Right lobe of liver (tissue), 6 donors: ENCODE measurements at regions not wholly inside any gene's neighbourhood (a gene's known extent, or its start where the extent isn't known, plus 50 kb on each side); places are given as distances from the start of the nearest gene placed in this dataset.

Experiments
- ATAC-seq, 4 donors: fragments of 200-7000 bp; cut with Tn5 transposase; one replicate each; pipeline ENCODE4 v1.9.1; 2020; ENCODE audit warnings: mild to moderate bottlenecking in 4 of 4, moderate library complexity in 4 of 4
- DNase-seq, 3 donors: peaks; one replicate each; pipeline ENCODE4 v3.0.0-alpha.2; 2020
- H3K27ac ChIP-seq, 3 donors: fragments of 200-600 bp; one replicate each; pipeline ENCODE4 v1.8.0; 2022
- H3K27me3 ChIP-seq, 2 donors: fragments of 200-600 bp; one replicate each; pipeline ENCODE4 v1.8.0; 2022
- H3K36me3 ChIP-seq, 4 donors: fragments of 200-600 bp; sonication (generic) in 1 of 4; one replicate each; pipeline versions ENCODE4 v1.5.1 to v1.8.0; 2017 to 2022; ENCODE audit warnings: control low read depth in 1 of 4
- H3K4me1 ChIP-seq, 4 donors: fragments of 200-600 bp; sonication (generic) in 1 of 4; one replicate each; pipeline versions ENCODE4 v1.5.1 to v1.8.0; 2017 to 2022; ENCODE audit warnings: control low read depth in 1 of 4
- H3K4me3 ChIP-seq, 3 donors: fragments of 200-600 bp; one replicate each; pipeline ENCODE4 v1.8.0; 2022
- H3K9me3 ChIP-seq, 4 donors: fragments of 200-600 bp; sonication (generic) in 1 of 4; one replicate each; pipeline versions ENCODE4 v1.5.1 to v1.8.0; 2017 to 2022; ENCODE audit warnings: control low read depth in 1 of 4
- CTCF ChIP-seq, 4 donors: fragments of 200-600 bp in 3 of 4; fragments of 450-650 bp in 1 of 4; IDR thresholded peaks; one replicate each; pipeline versions ENCODE4 v1.5.1 to v1.8.0; 2016 to 2022; ENCODE audit warnings: antibody characterized with exemption in 4 of 4, mild to moderate bottlenecking in 2 of 4
- POLR2A ChIP-seq: fragments of 450-650 bp; IDR thresholded peaks from one replicate; pipeline ENCODE4 v1.6.1; 2017; ENCODE audit warnings: antibody characterized with exemption, mild to moderate bottlenecking
- WGBS: methylation state at CpG from one replicate; pipeline ENCODE4 v1.1.6; 2018; ENCODE audit warnings: low coverage, low lambda C conversion rate; ENCODE audit not compliant: insufficient coverage; ENCODE audit errors: missing lambda C conversion rate; 5-methylcytosine and 5-hydroxymethylcytosine counted together
- intact Hi-C, 2 donors: fragments of 100-400 bp; cut with DNase I; formaldehyde crosslinking; loops; one replicate each; pipeline versions ENCODE4 v1.11.2 to v1.14.1; 2022
- donor health status: DM: no; HTN: yes; CAD: no.
- donor health status: DM: no; HTN: no; CAD: no.
- donor health status: DM: no; HTN: no; CAD: no.
- donor health status: DM: no; HTN: yes; CAD: no.
- donor health status: DM: no; HTN: yes; CAD: no.

DNA sequence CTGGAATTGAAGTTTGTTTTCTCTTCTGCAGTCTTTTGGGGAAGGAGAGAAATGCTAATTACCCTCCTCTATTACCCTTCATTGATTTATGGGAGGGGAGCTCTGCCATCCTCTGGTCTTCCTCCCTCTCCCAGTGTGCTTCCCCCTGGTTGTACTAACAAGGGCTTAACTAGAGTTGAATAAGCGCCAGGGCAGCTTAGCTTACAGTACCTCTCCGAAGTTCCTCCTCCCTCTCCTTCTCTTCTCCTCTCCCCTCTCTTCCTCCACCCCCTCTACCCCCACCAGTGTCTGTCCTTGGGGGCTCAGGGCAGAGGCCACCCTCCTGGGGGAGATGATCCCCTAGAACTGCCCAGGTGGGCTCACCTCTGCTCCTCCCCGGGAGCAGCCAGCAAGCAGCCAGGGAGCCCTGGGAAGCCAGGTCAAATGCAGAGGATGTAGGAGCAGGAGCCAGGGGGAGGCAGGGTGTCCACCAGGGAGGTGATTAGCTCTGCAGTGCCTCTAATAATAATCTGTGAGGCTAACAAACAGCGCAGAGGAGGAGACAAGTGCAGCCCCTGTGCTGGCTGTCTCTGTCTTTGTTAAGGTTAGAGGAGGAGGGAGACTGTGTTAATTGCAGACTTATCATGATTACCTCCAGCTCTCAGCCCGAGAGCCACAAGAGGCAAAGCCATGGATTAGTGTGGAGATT is 191.6 kb upstream of the CADM1 start:
- 59% methylated on average over 4 of the region's 5 CpGs for WGBS
- no peak overlapping the region for H3K4me3 ChIP-seq
- no peaks in the 10 kb centered on the region for H3K27me3 ChIP-seq
- intact Hi-C loops = no loop called here
- DNase-seq = no peak
- H3K27ac ChIP-seq = no peak overlapping the region
- H3K4me1 ChIP-seq = no peaks in the 10 kb centered on the region
- no peaks in the 10 kb centered on the region for H3K9me3 ChIP-seq
- ATAC-seq = no peak
- TF ChIP-seq POLR2A (no peak), CTCF (IDR thresholded peaks at IDR 0.05) (no peak)
- no peaks in the 10 kb centered on the region for H3K36me3 ChIP-seq

DNA sequence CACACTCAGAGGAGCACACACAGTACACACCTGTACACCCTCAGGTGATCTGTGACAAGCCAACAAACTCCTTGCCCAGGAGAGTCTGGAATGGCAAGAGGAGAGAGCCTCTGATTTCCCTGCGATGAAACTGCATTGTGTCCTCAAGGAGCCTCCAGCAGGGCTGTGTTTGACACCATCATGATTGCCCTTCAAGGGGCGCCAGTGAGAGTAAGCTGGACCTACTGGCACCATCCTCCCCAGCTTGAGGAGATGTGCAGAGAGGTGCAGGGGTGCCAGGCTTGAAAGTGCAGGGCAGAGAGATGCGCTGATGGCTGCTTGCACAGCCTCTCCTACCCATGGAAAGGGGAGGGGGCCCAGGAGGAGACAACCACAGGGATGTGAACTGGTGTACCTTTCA is 188.8 kb upstream of the CADM1 start:
- DNase-seq (no peak), ATAC-seq (no peak)
- Histone ChIP-seq H3K4me1 (no peaks in the 10 kb centered on the region), H3K4me3 (no peak overlapping the region), H3K27ac (no peak overlapping the region), H3K27me3 (no peaks in the 10 kb centered on the region), H3K9me3 (no peaks in the 10 kb centered on the region), H3K36me3 (no peaks in the 10 kb centered on the region)
- TF ChIP-seq CTCF (IDR thresholded peaks at IDR 0.05) = no peak
- TF ChIP-seq POLR2A = no peak
- intact Hi-C loops = no loop called here
- 20% methylated on average over 1 of the region's 3 CpGs for WGBS

- DNase-seq = no peak
- Histone ChIP-seq H3K27ac (no peak overlapping the region), H3K36me3 (no peaks in the 10 kb centered on the region), H3K9me3 (no peaks in the 10 kb centered on the region), H3K4me1 (no peaks in the 10 kb centered on the region), H3K4me3 (no peak overlapping the region), H3K27me3 (no peaks in the 10 kb centered on the region)
- TF ChIP-seq CTCF (IDR thresholded peaks at IDR 0.05) (no peak), POLR2A (no peak)
- WGBS = 60% methylated on average over 3 of the region's 3 CpGs
- ATAC-seq = no peak
- intact Hi-C loops = no loop called here
Measured at GRCh38 chr11:115691030-115691429, 186.8 kb upstream of the CADM1 start.

GRCh38 chr11:115687934-115688333 is 183.7 kb upstream of the CADM1 start:
- H3K9me3 ChIP-seq = no peaks in the 10 kb centered on the region
- H3K27me3 ChIP-seq = no peaks in the 10 kb centered on the region
- no peaks in the 10 kb centered on the region for H3K4me1 ChIP-seq
- intact Hi-C loops = no loop called here
- H3K4me3 ChIP-seq = no peak overlapping the region
- DNase-seq = no peak
- H3K27ac ChIP-seq = no peak overlapping the region
- TF ChIP-seq CTCF (IDR thresholded peaks at IDR 0.05) = no peak
- ATAC-seq = no peak
- H3K36me3 ChIP-seq = no peaks in the 10 kb centered on the region
- 15% methylated on average over 2 of the region's 5 CpGs for WGBS

GRCh38 chr11:115684699-115685098 is 180.5 kb upstream of the CADM1 start:
- ATAC-seq (no peak), DNase-seq (no peak)
- 49% methylated on average over 8 of the region's 8 CpGs for WGBS
- Histone ChIP-seq H3K27me3 (no peaks in the 10 kb centered on the region), H3K9me3 (no peaks in the 10 kb centered on the region), H3K36me3 (no peaks in the 10 kb centered on the region), H3K27ac (no peak overlapping the region), H3K4me3 (no peak overlapping the region), H3K4me1 (no peaks in the 10 kb centered on the region)
- intact Hi-C loops = no loop called here
- TF ChIP-seq CTCF (IDR thresholded peaks at IDR 0.05) (no peak), POLR2A (no peak)
